ENCODE measurements at regions not wholly inside any gene's neighbourhood (a gene's known extent, or its start where the extent isn't known, plus 50 kb on each side); places are given as distances from the start of the nearest gene placed in this dataset.

DNA sequence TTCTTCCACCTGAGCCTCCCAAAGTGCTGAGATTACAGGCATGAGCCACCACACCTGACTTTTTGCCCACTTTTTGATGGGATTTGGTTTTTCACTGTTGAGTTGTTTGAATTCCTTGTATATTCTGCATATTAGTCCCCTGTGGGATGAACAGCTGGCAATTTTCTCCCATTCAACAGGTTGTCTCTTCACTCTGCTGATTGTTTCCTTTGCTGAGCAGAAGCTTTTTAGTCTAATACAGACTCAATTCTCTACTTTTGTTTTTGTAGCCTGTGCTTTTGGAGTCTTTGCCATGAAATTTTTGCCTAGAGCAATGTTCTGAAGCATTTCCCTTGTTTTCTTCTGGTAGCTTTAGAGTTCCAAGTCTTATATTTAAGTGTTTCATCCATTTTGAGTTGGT is 62.7 kb upstream of the MFGE8 start (continued):
- TF ChIP-seq, protein P1, sequence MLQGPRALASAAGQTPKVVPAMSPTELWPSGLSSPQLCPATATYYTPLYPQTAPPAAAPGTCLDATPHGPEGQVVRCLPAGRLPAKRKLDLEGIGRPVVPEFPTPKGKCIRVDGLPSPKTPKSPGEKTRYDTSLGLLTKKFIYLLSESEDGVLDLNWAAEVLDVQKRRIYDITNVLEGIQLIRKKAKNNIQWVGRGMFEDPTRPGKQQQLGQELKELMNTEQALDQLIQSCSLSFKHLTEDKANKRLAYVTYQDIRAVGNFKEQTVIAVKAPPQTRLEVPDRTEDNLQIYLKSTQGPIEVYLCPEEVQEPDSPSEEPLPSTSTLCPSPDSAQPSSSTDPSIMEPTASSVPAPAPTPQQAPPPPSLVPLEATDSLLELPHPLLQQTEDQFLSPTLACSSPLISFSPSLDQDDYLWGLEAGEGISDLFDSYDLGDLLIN (CRISPR knock-in tag; IDR thresholded peaks at IDR 0.05; ENCODE audit: borderline replicate concordance): no peak
- TF ChIP-seq, protein P2, sequence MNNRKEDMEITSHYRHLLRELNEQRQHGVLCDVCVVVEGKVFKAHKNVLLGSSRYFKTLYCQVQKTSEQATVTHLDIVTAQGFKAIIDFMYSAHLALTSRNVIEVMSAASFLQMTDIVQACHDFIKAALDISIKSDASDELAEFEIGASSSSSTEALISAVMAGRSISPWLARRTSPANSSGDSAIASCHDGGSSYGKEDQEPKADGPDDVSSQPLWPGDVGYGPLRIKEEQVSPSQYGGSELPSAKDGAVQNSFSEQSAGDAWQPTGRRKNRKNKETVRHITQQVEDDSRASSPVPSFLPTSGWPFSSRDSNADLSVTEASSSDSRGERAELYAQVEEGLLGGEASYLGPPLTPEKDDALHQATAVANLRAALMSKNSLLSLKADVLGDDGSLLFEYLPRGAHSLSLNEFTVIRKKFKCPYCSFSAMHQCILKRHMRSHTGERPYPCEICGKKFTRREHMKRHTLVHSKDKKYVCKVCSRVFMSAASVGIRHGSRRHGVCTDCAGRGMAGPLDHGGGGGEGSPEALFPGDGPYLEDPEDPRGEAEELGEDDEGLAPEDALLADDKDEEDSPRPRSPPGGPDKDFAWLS (CRISPR knock-in tag; IDR thresholded peaks at IDR 0.05; ENCODE audit: borderline replicate concordance): no peak
- TF ChIP-seq ZNF251 (CRISPR knock-in tag; IDR thresholded peaks at IDR 0.05): no peak
- TF ChIP-seq ZNF839 (CRISPR knock-in tag; IDR thresholded peaks at IDR 0.05; ENCODE audit: borderline replicate concordance): no peak
- TF ChIP-seq, protein P3, sequence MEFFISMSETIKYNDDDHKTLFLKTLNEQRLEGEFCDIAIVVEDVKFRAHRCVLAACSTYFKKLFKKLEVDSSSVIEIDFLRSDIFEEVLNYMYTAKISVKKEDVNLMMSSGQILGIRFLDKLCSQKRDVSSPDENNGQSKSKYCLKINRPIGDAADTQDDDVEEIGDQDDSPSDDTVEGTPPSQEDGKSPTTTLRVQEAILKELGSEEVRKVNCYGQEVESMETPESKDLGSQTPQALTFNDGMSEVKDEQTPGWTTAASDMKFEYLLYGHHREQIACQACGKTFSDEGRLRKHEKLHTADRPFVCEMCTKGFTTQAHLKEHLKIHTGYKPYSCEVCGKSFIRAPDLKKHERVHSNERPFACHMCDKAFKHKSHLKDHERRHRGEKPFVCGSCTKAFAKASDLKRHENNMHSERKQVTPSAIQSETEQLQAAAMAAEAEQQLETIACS (CRISPR knock-in tag; IDR thresholded peaks at IDR 0.05): no peak
- no peak for TF ChIP-seq CREB1 (IDR thresholded peaks at IDR 0.05)
- no peak for TF ChIP-seq CREB1 (CRISPR knock-in tag; IDR thresholded peaks at IDR 0.05)
- no peak for TF ChIP-seq NFATC3 (CRISPR knock-in tag; IDR thresholded peaks at IDR 0.05)

DNA sequence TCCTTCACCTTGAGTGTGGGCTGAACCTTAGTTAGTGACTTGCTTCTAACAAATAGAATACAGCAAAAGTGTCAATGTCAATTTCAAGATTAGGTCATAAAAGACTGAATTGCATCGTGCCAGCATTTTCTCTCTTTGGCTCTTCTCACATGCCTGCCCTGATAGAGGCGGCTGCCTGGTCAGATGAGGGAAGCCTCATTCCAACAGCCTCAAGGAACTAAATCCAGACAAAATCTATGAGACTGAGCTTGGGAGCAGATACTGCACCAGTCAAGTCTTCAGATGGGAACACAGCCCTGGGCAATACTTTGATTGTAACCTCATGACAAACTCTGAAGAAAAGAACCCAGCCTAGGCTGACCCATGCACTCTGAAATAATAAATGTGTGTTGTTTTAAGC is 63.5 kb upstream of the MFGE8 start:
- BruUV-seq (replicated peaks): no TSS peak
- in situ Hi-C loops (cut with HindIII; ENCODE audit: extremely low pct_ligation_motif_present, low pct_unique_long_range_greater_than_20kb): no loop called here
- Histone ChIP-seq H3K36me3 (replicated peaks in 1 of 2; ENCODE audit: control insufficient read depth in 1 of 2, insufficient read depth in 2 of 2, low read length in 2 of 2) (no peaks in the 10 kb centered on the region), H2AFZ (ENCODE audit: low read length) (no peak overlapping the region), H3K4me2 (ENCODE audit: low read depth, low read length) (no peak overlapping the region), H3K9ac (ENCODE audit: insufficient read depth, low read depth, low read length) (no peak overlapping the region), H3K79me2 (ENCODE audit: insufficient read depth, low read length) (no peaks in the 10 kb centered on the region), H3K4me3 (replicated peaks in 1 of 3; ENCODE audit: insufficient read depth in 1 of 3, low read depth in 2 of 3, low read length in 3 of 3) (no peak overlapping the region), H3K27ac (ENCODE audit: extremely low read length, insufficient read depth, low read length) (no peak overlapping the region), H3K27me3 (ENCODE audit: control insufficient read depth in 1 of 2, insufficient read depth in 2 of 2, low read length in 2 of 2) (0 out of 5 replicates have a peak, but pooled peaks cover 0 to 1% of the 10 kb centered on the region in 2 experiments), H4K20me1 (ENCODE audit: insufficient read depth, low read length) (no peaks in the 10 kb centered on the region), H3K9me3 (ENCODE audit: low read length) (no peaks in the 10 kb centered on the region), H3K4me1 (ENCODE audit: insufficient read depth, low read length) (peaks cover 10% of the 10 kb centered on the region)
- no peak for FAIRE-seq
- no peak for DNase-seq (ENCODE audit: low spot score)
- 80% methylated on average over 2 of the region's 2 CpGs for WGBS (ENCODE audit: low lambda C conversion rate)
- ATAC-seq: no peak
- intact Hi-C loops (cut with micrococcal nuclease; ENCODE audit: unreplicated experiment): no loop called here
- TF ChIP-seq ZNF263 (CRISPR knock-in tag; IDR thresholded peaks at IDR 0.05): no peak
- no peak for TF ChIP-seq RFX3 (CRISPR knock-in tag; IDR thresholded peaks at IDR 0.05)
- no peak for TF ChIP-seq NFKBIZ (CRISPR knock-in tag; IDR thresholded peaks at IDR 0.05)
- CTCF ChIA-PET (ENCODE audit: low intra/inter-chr PET ratio, low total read pairs): no interaction called here
- POLR2A ChIA-PET: no interaction called here
